Stimulated activated CD4-positive, alpha-beta T cell treated with anti-CD3 and anti-CD28 coated beads, Interleukin-1b, Interleukin-23, amount 100 ng/mL, for 48 hours (primary cell): ENCODE measurements at regions not wholly inside any gene's neighbourhood (a gene's known extent, or its start where the extent isn't known, plus 50 kb on each side); places are given as distances from the start of the nearest gene placed in this dataset.
A peak's percentile ranks its signal among the peaks of the same experiment; 100 is the strongest.

Experiments used
- DNase-seq: peaks from one replicate; pipeline ENCODE4 v3.0.0-alpha.2; 2020

- no peak for DNase-seq
These were observed 468.6 kb downstream of the COG6 start for GRCh38 chr13:40123962-40124632.

DNA sequence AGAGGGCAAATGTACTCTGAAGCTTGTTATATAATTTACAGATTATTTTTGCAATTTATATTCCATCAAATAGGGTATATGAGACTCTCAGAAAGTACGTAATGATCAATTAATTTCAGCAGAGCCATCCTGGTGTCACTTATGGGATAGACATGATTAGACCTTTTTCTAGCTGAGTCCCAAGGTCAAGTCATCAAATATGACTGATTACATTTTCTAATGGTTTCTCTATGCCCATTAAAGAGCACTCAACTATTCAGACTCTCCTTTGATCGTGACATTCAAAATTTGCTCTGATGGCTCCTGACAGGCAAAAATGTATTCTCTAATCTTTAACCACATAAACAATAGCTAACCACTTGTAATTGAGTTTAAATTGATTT is 469.2 kb downstream of the COG6 start:
- no peak for DNase-seq

GRCh38 chr13:40125336-40125735 is 469.9 kb downstream of the COG6 start:
- DNase-seq = no peak

DNA sequence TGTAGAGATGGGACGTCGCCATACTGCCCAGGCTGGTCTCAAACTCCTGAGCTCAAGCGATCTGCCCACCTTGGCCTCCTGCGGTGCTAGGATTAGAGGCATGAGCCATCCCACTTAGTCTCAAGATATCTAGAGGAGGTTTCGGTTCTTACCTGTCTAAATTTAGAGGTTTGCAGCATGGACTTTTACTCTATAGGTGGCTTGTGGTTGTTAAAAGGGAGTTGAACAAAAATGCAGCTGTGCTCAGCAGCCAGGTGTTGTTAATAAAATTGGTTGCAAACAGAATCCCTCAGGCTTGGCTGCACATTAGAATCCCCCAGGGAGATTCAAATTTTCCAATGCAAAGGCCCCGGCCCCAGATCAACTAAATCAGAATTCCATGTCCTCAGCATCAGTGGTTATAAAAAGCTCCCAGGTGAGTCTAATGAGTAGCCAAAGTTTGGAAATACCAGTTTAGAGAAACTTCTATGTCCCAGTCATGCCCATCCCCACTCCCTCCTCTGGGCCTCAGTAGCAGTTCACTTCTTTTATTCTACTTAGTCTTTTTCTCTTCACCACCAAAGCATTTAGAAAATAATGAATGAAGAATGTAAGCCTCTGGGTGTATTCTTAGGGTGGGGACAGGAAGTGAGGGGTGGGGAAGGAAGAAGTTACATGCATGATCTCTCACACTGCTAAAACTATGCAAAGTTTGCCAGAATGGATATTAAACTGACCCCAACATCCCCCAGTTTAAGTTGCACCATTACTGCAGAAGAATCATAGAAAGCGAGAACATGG is 471.0 kb downstream of the COG6 start:
- DNase-seq = no peak

DNA sequence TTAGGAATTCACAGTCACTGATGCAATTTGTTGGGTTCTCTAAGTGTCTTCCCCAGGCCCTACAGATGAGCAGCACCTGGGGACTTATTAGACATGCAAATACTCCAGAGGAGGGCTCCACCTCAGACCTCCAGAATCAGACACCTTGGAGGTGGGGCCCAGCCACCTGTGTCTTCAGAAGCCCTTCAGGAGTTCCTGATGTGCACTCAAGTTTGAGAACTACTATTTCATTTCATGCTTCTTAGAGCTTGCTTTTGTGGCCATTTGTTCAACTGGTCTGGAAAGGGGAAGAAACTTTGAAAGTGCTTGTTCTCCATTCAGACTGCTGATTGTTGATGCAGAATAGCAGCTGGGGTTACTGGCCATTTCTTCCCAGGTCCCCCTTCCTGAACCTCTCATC is 472.0 kb downstream of the COG6 start:
- DNase-seq = no peak

DNA sequence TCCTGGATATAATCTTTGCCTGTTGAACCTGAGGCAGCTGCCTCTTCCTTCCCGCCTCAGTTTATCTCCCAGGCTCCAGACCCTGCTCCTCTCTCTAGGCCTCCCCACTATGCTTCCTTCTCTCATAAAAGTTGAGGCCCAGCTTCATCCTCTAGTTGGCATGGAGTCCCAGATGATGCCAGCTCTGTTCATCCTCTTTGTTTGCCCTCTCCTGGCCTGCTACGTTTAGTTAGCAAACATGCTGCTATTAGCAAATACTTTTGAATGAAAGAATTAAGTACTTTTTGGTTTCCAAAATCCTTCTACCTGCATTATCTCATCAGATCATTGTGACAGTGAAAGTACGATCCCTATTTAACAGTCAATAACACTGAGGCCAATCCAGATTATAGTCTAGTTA is 472.5 kb downstream of the COG6 start:
- no peak for DNase-seq

- DNase-seq = no peak
These were observed 474.0 kb downstream of the COG6 start for GRCh38 chr13:40129467-40129866.

GRCh38 chr13:40130871-40131636 is 475.6 kb downstream of the COG6 start:
- DNase-seq = peak; percentile 31

GRCh38 chr13:40132249-40132648 is 476.8 kb downstream of the COG6 start:
- DNase-seq = peak; percentile 65

GRCh38 chr13:40136896-40137295 is 481.4 kb downstream of the COG6 start:
- no peak for DNase-seq

DNA sequence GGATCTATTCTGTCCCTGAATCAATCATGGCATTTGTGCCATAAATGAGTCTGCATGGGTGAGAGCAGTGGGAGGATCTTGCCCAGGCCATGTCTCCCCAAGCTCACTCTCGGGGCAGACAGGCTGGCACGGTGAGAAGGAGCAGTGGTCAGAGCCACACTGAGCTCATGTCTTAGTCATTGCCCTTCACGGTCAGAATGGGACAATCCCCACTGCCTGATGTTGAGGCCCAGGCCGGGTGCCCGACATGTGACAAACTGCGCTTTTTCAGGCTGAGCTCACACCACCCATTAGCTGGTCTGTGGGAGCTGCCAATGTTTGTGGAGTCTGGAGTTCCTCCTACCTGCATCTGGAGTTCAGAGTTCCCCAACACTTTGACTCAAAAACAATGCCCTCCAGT is 481.9 kb downstream of the COG6 start:
- DNase-seq = peak; percentile 15

DNA sequence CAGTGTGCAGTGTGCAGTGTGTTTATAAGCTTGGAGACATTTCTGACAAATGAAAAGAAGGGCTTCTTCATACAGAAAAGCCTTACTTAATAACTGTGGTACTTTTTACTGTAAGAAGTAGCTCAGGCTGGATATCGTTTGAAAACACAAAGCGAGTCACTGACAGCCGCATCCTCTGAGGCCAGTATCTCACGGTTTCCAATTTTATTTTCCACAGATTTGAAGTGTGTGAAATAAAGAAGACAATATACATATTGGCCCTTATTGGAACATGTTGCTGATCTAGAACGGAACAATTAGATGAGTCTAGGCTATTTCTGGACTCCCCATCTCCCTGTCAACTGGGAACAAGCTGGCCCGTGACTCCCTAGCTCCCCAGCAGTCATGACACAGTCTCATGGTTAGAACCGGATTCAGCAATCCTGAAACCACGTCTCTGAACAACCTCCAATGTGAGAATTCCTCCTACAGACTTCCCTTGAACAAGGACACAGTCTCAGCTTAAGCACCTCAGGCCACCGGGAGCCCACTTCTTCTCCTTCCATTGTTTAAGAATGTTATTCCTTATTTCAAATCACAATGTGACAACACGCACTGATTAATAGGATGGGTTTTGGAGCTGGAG is 484.5 kb downstream of the COG6 start:
- DNase-seq = no peak

DNA sequence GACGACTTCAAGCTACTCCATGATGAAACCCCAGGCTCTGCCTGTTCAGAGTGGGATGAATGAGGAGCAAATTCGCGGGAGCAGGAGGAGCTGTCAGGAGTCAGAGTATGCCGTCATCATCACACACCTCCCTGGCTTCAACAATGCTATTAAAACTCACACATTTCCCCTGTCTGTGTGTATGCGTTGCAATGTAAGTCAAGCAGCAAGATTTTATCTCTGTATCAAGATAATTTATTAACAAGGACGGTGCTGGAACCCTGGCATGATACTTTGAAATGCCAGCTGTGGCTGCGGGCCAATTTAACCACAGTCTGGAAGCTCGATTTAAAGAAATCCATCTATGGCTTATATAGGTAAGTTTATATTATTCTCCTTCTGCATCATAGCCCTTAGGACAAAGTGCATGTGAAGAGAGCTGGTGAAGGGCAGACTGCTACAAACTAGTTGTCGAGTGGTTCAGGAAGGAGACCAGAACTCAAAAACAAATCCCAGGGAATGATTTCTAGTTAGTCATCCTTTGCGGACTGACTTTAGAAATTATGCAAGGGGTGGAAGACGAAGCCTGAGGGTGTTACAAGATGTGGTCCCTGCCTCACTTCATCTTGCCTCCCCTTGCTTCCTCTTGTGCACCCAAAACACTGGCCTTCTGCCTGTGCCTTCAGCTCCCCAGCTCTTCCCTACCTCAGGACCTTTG is 486.5 kb downstream of the COG6 start:
- DNase-seq = no peak

- DNase-seq = no peak
These were observed 487.6 kb downstream of the COG6 start for GRCh38 chr13:40143106-40143505.

DNA sequence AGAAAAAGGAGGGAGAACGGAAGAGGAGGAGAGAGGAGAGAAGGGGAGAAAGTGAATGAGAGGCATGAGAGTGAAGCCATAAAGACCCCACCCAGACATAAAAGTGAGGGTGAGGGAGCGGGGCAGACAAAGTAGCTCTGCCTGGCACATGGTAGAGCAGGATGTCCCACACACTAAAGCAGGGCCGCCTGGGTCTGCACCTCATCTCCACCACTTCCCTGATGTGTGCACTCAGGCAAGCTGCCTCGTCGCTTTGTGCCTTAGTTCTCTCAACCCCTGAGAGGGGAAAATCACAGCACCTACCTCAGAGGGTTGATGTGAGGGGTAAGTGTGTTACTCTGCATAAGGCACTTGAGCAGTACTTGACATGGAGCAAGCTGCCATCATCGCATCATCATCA is 488.1 kb downstream of the COG6 start:
- no peak for DNase-seq

DNA sequence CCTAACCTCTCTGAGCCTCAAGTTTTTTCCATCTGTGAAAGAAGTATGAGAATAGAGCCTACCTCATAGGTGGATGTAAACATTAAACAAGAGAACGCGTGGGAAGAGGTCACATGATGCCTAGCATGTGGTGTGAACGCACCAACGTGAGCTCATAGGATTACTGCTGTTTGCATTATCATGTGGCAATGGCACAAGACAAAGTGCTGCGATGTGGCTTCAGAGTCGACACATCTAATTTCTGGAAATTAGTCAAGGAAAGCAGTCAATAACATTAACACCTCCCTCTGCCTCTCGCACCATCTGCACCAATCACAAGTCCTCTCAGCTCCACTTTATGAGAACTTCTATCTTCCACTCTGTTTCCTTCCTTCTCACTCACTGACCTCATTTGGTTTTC is 489.7 kb downstream of the COG6 start:
- DNase-seq = peak; percentile 75

DNA sequence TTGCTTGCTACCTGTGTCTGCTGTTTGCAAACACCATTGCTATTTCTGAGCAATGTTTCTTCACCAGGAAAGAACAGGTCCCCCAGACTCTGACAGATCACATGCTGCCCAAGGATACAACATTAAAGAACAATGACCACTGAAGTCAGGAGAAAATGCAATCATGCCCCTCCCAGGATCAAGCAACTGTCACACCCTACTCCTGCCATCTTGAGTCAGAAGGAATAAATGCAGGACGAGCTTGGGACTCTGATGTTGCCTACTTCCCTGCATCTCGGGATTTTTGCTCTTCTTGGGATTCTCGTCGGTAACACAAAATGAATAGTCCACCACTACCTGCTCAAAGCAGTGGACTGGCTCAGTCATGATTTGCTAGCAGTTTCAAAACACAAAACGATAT is 490.6 kb downstream of the COG6 start:
- no peak for DNase-seq

GRCh38 chr13:40146611-40147117 is 491.2 kb downstream of the COG6 start:
- peak; percentile 27 for DNase-seq

- peak; percentile 54 for DNase-seq
These were observed 492.6 kb downstream of the COG6 start for GRCh38 chr13:40148101-40148500.

DNA sequence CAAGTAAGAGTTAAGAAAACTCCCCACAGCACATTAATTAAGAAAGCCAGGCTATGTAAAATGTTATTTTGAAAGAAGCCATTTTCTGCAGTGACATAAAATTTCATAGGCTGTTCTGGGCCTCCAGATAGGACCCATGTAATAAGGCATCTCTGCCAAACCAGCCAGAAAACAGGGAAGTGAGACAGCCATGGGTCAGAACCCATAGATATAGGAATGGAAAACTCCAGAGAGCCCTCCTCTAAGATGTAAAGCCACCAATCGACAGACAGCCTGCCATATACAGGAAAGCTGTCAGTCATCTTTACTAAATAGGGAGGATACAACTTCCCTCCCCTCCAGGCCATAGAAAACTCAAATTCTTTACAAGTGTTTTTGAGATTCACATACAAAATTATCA is 493.3 kb downstream of the COG6 start:
- no peak for DNase-seq

DNA sequence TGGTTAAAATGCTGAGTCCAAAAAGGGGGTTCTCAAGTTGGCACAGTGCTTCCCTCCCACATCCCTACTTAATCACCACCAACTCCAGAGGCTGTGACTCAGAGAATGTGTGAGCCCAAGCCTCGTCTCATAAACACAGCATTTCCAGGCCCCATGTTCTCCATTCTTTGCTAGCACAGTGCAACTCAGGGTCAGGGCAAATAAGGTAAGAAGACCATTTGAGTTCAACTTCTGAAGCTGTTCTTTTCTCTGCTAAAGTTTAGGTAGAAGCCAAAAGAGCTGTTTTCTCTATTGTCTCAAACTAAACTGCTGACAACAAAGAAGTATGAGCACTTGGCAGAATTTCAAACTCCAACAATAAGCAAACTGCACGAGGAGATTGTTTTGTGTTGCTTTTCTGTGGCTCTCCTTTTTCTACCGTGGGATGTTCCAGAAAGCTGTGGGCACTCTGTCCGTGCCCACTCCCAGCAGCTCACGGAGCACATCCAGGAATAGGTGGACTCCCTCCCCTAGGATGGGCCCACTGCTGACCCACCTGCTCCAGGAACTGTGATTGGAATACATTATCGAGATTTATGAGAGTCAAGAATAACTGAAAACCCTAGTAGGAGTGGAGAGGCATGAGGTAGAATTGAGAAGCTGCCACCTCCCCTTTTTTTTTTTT is 494.3 kb downstream of the COG6 start:
- peak; percentile 19 for DNase-seq

DNA sequence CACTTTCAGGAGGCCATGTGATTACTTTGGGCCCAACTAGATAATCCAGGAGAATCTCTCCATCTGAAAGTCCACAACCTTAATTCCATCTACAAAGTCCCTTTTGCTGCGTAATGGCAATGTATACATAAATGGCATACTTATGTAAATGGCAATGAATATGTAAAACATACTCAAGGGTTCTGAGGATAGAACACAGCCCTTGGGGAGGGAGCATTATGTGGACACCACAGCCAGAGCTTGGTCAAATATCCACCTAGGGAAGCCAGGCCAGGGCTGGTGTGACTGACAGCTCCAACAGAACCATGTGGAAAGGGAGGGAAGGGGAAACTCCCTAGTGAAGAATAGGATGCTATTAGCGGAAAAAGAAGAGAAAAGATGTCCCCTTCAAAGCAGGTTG is 496.2 kb downstream of the COG6 start:
- DNase-seq = no peak
